Heart left ventricle (tissue), 13 donors: ENCODE measurements at regions not wholly inside any gene's neighbourhood (a gene's known extent, or its start where the extent isn't known, plus 50 kb on each side); places are given as distances from the start of the nearest gene placed in this dataset.

Source experiments
- POLR2A ChIP-seq, 2 donors: fragments of 450-650 bp; IDR thresholded peaks; one replicate each; pipeline ENCODE4 v1.6.1; 2017; ENCODE audit warnings: antibody characterized with exemption in 2 of 2, mild to moderate bottlenecking in 2 of 2, moderate library complexity in 2 of 2
- TF ChIP-seq, protein P1 (sequence below), 12 donors: fragments of 200-600 bp; sonication (generic) in 4 of 12; IDR thresholded peaks; one replicate each; pipeline versions ENCODE4 v1.5.0 to v1.8.0; 2018 to 2022; ENCODE audit warnings: antibody characterized with exemption in 12 of 12, mild to moderate bottlenecking in 5 of 12
- donor health status: ischemic (EF 13 %, LVEDD 7.1; RV severe dilation, severe dysfunction).
- donor health status: DM: no; HTN: yes; CAD: no.
- donor health status: DM: no; HTN: no; CAD: no.
- donor health status: ischemic (EF 25% LVEDD 6.9; RV normal size, moderate dysfunction).
- donor health status: ischemic (EF 25% LVEDD 5.7; RV mildly dilated, moderate dysfunction).
- donor health status: ischemic (EF 35%, LVEDD 5.7; RV mildly dilated, moderate dysfunction).
- donor health status: nonischemic (EF 11% LVEDD 7.7; RV severe dilation, severe dysfunction).
- donor health status: DM: yes; HTN: yes; CAD: no.
- donor health status: PGD.
- donor health status: ischemic (EF 29% LVEDD 5.4; RV normal size, mild dysfunction).
- donor health status: nonischemic (EF 23%, LVEDD 6.1; RV moderate dilation, normal function).

- TF ChIP-seq, protein P1, sequence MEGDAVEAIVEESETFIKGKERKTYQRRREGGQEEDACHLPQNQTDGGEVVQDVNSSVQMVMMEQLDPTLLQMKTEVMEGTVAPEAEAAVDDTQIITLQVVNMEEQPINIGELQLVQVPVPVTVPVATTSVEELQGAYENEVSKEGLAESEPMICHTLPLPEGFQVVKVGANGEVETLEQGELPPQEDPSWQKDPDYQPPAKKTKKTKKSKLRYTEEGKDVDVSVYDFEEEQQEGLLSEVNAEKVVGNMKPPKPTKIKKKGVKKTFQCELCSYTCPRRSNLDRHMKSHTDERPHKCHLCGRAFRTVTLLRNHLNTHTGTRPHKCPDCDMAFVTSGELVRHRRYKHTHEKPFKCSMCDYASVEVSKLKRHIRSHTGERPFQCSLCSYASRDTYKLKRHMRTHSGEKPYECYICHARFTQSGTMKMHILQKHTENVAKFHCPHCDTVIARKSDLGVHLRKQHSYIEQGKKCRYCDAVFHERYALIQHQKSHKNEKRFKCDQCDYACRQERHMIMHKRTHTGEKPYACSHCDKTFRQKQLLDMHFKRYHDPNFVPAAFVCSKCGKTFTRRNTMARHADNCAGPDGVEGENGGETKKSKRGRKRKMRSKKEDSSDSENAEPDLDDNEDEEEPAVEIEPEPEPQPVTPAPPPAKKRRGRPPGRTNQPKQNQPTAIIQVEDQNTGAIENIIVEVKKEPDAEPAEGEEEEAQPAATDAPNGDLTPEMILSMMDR (IDR thresholded peaks at IDR 0.05), result no peak
- TF ChIP-seq POLR2A (IDR thresholded peaks at IDR 0.05), result no peak
Measured at GRCh38 chr2:120823551-120823950, 87.9 kb downstream of the GLI2 start.
